ENCODE measurements at regions not wholly inside any gene's neighbourhood (a gene's known extent, or its start where the extent isn't known, plus 50 kb on each side); places are given as distances from the start of the nearest gene placed in this dataset.

DNA sequence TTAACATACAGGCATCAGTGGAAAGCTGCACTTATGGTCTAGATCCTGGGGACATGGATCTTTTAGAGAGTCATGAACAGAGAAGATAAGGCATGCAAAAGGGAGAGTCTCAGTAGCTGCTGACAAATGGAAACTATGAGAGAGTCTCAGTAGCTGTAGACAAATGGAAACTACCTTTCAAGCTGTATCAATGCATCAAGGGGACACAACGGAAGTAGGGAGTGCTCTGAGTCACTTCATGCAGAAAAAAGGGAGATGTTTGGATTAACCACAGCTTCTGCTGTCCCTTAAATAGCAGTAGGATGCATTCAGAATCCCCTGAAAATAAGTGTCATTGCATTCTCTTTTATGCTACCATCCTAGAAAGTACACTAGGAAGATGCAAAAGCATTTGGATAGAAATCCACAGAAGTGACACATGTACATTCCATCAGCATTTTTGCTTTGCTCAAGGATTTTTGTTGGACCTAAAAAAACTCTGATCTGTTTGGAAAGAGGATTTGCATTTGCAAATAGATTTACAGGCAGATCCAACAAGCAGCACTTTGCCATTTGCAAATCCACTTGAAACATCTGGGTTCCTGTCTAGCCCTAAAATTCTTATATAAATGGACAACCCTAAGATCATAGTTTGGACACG, 227.5 kb upstream of the LMO3 start:
- no peak overlapping the region for H3K4me3 ChIP-seq (ENCODE audit: low read depth, low read length)
- in situ Hi-C loops (cut with HindIII; ENCODE audit: low sequenced_read_pairs): no loop called here
- DNase-seq (ENCODE audit: low read depth): no peak
- TF ChIP-seq, protein P1, sequence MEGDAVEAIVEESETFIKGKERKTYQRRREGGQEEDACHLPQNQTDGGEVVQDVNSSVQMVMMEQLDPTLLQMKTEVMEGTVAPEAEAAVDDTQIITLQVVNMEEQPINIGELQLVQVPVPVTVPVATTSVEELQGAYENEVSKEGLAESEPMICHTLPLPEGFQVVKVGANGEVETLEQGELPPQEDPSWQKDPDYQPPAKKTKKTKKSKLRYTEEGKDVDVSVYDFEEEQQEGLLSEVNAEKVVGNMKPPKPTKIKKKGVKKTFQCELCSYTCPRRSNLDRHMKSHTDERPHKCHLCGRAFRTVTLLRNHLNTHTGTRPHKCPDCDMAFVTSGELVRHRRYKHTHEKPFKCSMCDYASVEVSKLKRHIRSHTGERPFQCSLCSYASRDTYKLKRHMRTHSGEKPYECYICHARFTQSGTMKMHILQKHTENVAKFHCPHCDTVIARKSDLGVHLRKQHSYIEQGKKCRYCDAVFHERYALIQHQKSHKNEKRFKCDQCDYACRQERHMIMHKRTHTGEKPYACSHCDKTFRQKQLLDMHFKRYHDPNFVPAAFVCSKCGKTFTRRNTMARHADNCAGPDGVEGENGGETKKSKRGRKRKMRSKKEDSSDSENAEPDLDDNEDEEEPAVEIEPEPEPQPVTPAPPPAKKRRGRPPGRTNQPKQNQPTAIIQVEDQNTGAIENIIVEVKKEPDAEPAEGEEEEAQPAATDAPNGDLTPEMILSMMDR (IDR thresholded peaks at IDR 0.05; ENCODE audit: low read depth, low read length, missing control alignments): no peak

DNA sequence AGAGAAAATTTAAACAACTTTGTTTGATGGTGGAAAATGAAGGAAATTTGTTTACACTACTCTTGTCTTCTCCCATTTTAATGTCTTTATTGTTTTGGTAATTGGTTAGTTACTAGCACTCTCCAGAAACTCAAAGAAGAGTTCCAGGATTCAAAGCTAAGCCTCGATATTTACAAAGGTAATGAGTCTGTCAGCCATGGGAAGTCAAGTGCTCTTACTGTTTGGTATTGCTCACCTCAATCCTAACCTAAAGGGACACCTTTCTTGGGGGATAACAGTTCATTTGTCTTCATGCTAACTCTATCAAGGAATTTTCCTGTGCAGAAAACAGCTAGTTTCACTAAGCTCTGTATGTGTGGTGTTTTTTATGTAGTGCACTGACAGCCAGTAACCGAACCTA, 222.9 kb upstream of the LMO3 start:
- TF ChIP-seq, protein P1 (IDR thresholded peaks at IDR 0.05; ENCODE audit: low read depth, low read length, missing control alignments): no peak
- no peak for DNase-seq (ENCODE audit: low read depth)
- in situ Hi-C loops (cut with HindIII; ENCODE audit: low sequenced_read_pairs): no loop called here
- no peak overlapping the region for H3K4me3 ChIP-seq (ENCODE audit: low read depth, low read length)

DNA sequence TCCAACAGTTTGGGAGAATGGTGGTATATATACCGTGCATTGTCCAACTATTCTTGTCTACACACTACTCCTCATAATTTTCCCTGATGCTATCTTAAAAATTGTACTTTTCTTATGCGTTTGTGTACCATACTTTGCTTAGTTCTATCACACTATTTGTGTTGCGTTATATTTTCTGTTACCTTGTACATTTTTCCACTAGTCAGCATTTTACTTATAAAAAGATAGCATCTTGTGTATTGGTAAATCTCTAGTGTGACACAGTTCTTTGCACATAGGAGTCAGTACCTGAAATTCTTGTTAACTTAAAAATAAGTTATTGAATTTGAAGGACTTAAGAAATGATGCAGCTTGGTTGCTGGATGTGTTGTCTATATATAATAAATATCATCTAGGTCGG, 201.8 kb upstream of the LMO3 start:
- in situ Hi-C loops (cut with HindIII; ENCODE audit: low sequenced_read_pairs): no loop called here
- H3K4me3 ChIP-seq (ENCODE audit: low read depth, low read length): no peak overlapping the region
- no peak for DNase-seq (ENCODE audit: low read depth)
- TF ChIP-seq, protein P1 (IDR thresholded peaks at IDR 0.05; ENCODE audit: low read depth, low read length, missing control alignments): no peak

DNA sequence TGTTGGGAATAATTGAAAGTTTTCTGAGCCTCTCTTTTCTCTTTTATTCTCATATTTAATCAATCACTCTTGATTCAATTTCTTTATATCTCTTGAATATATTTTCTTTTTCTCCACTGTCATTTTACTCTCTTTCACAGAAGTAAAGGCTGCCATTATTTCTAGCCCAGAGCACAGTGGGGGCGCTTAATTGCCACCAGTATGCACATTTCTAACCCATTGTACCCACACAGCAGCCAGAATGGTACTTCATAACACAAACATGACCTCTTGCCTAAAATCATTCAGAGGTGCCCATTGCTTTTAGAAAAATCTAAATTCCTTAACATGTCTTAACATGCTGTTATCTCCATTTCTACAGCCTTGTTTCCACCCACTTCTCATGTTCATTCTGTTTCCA, 190.2 kb upstream of the LMO3 start:
- no peak overlapping the region for H3K4me3 ChIP-seq (ENCODE audit: low read depth, low read length)
- in situ Hi-C loops (cut with HindIII; ENCODE audit: low sequenced_read_pairs): no loop called here
- no peak for DNase-seq (ENCODE audit: low read depth)
- TF ChIP-seq, protein P1 (IDR thresholded peaks at IDR 0.05; ENCODE audit: low read depth, low read length, missing control alignments): no peak

DNA sequence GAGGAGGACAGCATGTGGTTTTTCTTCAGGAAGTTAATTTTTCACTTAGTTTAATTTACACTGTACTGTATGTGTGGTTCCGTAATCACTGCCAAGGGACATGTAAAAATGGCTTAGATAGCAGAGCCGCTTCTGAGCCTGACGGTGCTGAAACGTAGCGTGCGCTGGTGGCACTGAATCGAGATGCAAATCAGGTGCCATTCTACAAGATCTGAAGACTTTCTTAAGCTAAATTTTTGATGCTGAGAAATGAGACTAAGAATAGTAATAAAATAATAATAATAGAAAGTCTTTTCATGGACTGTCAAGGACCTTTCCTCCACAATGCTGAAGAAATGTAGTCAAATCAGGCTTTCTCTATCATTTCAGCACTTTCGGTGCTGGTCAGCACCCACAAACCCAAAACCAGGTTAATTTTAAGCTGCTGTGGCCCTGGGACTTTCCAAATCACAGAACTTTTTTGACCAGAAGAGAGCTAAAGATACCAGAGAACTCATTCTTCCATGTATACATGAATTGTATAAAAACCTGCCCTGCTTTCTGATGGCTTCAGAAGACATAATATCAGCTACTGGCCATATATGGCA, 183.3 kb upstream of the LMO3 start:
- in situ Hi-C loops (cut with HindIII; ENCODE audit: low sequenced_read_pairs): no loop called here
- H3K4me3 ChIP-seq (ENCODE audit: low read depth, low read length): no peak overlapping the region
- TF ChIP-seq, protein P1 (IDR thresholded peaks at IDR 0.05; ENCODE audit: low read depth, low read length, missing control alignments): no peak
- no peak for DNase-seq (ENCODE audit: low read depth)

DNA sequence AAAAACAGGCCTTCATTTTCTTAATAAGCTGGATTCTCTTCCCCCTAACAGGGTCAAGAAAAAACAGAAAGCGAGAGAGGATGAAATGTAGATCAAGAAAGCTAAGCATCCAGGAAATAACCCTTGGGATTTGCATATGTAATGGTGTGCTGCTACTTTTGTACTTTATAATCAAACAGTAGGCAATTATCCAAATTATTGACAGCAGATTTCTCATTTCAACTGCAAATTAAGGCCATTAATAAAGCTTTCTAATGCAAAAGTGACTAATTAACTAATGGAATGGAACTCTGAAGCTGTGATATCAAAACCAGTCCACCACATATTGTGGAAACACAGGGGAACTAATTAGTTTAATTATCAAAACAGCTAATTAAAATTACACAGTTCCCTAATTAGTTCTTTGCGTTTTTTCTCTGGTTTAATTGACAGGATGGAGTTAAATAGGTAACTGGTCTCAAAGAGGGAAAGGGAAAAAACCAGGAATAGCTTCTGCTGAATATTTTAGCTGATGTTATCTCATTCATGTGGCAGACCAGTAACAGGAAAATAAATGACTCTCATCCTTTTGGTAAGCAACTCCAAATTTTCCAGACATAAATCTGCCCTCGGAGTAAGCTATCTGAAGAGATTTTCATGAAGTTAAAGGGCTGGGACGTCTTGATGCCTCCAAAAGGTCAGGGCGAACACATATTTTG, 182.7 kb upstream of the LMO3 start:
- no peak for DNase-seq (ENCODE audit: low read depth)
- TF ChIP-seq, protein P1 (IDR thresholded peaks at IDR 0.05; ENCODE audit: low read depth, low read length, missing control alignments): no peak

More for the DNA sequence above, 182.7 kb upstream of the LMO3 start:
- in situ Hi-C loops (cut with HindIII; ENCODE audit: low sequenced_read_pairs): no loop called here
- no peak overlapping the region for H3K4me3 ChIP-seq (ENCODE audit: low read depth, low read length)
